ENCODE measurements at regions not wholly inside any gene's neighbourhood (a gene's known extent, or its start where the extent isn't known, plus 50 kb on each side); places are given as distances from the start of the nearest gene placed in this dataset.
"Not testable (repeated sequence)": the region's sequence is repeated elsewhere in the genome, so short reads cannot be mapped to it uniquely, and the experiment has no call there.

GRCh38 chr2:111365986-111366640 is 245.4 kb downstream of the BCL2L11 start:
- not testable (repeated sequence) for DNase-seq (ENCODE audit: low spot score)

GRCh38 chr2:111366641-111367029 is 245.9 kb downstream of the BCL2L11 start:
- not testable (repeated sequence) for DNase-seq (ENCODE audit: low spot score)

DNA sequence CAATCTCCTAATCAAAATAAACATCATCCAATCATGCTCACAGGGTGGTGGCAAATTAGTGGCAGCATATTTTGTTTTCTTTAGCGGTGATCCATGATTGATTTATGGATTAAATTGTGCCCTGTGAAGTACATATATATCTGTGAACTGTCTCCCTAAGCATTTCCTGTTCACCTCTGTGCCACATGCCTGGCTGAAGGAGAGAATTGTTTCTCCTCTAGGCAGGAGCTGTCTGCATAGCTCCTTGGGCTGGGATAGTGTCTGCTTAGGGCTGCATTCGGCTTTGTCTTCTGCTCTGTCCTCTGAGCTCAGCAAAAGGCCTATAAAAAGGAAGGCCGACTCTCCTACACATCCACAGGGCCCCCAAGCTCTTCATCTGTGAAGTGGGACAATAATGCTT is 246.4 kb downstream of the BCL2L11 start:
- not testable (repeated sequence) for DNase-seq (ENCODE audit: low spot score)

DNA sequence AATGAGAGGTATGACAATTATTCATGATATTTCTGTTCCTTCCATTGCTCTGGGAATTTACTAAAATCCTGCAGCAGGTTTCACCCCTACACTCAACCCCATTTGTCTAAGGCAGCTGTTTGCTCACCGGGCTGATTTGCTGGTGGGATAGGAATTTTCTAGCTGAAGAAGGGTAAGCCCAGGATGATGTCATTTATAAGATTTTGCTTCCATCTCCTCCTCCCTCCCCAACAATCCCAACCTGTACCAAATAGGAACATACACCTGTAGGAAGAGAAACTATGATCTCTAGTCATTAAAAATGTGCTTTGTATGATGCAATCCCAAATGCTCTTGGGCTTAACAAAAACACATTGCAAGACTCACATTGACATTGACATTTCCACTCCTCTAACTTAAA is 247.2 kb downstream of the BCL2L11 start:
- peak; percentile 11 for DNase-seq (ENCODE audit: low spot score)

DNA sequence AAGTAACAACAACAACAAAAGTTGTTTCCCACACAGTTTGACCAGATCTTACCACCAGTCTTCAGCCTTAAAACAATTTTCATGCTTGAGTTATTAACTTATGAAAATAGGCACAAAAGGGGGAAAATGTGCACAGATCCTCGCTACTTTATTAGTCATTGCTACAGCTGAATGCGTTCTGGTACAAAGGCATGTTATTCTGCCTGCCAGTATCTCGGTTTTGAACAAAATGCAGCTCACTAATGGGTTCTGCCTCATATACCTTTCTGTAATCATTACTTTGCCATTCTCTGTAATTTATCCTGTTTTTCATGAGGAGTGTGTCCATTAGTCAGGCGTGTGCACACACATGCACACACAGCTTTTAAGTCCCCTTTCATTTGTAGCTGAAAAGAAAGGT is 247.6 kb downstream of the BCL2L11 start:
- DNase-seq (ENCODE audit: low spot score): not testable (repeated sequence)

DNA sequence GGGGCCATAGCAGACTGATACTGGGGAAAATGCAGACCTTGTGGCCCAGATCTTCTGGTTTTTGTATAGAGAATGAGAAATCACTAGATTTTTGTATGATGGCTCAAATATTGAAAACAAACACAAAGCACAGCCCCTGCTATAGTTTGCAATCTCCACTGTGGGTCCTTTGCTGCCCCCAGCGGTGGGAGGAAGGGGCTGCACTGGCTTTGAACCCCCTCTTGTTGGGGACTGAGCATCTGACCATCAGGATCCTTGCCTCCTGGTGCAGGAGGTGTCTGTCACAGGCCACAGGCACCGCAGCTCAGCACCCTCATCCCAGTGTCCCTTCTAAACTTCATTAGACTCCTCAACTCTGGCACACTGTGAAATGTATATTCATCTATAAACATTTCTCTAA is 252.3 kb downstream of the BCL2L11 start:
- DNase-seq (ENCODE audit: low spot score): not testable (repeated sequence)

GRCh38 chr2:111373989-111374388 is 253.3 kb downstream of the BCL2L11 start:
- DNase-seq (ENCODE audit: low spot score): not testable (repeated sequence)

GRCh38 chr2:111374734-111375133 is 254.0 kb downstream of the BCL2L11 start:
- DNase-seq (ENCODE audit: low spot score): not testable (repeated sequence)

DNA sequence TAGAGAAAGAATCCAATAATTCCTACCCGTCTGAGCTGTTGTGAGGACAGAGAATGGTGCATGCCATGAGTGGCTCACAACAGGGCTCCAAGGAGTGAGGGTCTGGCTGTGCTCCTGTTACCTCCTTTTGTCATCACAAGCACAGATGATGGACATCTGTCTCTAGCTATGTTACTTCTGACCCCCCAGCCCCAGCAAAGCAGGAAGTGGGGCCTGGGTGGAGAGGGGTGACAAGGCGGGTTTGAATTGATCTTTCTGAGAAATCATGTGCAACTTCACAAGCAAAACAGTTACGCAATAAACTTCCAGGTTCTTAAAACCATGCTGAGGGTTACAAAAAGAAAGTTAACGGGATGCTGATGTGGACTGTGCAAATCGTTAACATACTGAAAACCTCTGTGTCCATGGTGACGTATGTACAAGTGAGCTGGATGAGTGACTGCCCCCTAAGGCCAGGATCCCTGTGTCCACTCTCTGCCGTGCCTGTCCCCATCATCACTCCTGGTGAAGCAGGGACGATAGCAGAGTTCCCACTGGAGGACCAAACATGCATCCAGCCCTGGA is 254.7 kb downstream of the BCL2L11 start:
- DNase-seq (ENCODE audit: low spot score): not testable (repeated sequence)

DNA sequence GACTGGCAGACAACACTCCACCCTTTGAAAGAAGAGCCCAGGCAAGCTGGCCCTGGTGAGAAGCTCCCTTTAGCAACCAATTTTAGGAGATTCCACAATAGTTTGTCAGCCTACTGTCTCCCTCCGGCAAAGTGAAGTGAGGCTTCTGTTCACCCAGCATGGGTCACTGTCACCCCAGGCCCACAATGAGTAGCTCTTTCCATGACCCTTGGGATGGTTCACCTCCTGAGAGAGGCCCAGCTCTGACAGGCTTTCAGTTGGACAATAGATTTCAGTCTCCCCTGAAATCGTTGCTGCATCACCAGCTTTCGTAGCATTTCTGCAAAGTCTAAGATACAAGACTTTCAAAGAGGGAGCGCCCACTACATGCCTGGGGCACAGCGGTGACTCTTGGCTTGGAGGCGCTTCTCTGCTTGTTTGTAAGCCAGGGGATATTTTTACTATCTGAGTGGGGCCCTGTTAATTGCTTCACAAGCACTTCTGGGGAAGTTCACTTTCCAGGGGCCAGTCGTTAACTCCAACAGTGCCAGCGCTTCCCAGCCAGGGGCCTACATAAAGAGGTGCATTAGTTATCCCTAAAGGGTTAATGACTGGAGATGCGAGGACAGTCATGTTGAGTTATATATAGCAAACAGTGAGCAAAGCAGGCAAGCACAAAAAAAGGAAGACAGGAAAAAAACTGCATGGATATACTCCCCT is 255.7 kb downstream of the BCL2L11 start:
- DNase-seq (ENCODE audit: low spot score): not testable (repeated sequence)

GRCh38 chr2:111376971-111377352 is 256.2 kb downstream of the BCL2L11 start:
- not testable (repeated sequence) for DNase-seq (ENCODE audit: low spot score)

DNA sequence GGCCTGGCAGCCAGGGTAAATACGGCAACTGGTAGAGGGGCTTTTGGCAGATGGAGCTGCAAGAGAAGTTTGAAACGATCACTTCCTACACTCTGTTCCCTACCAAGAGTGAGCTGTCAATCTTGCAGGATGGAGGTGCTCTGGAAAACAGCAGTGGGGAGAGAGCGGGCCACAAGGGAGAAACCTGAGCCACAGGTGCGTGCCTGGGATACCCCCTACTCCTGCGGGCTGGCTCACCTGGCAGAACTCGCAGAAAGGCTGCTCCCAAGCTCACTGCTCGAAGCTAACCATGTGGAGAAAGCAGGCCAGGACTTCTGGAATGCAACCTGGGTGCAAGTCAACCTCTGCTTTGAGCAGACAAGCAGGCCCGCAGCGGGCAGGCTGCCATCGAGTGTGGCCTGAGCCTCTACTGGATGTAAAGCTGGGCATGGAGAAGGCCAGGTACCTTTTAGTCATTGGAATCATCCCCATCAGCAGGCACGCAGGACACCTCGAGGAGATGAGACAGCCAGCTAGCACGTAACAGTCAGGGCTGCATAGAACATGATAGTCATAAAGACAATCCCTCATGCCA is 256.8 kb downstream of the BCL2L11 start:
- DNase-seq (ENCODE audit: low spot score): not testable (repeated sequence)

- not testable (repeated sequence) for DNase-seq (ENCODE audit: low spot score)
These were observed 257.6 kb downstream of the BCL2L11 start for GRCh38 chr2:111378348-111378747.

GRCh38 chr2:111380733-111381439 is 260.2 kb downstream of the BCL2L11 start:
- DNase-seq (ENCODE audit: low spot score): not testable (repeated sequence)

DNA sequence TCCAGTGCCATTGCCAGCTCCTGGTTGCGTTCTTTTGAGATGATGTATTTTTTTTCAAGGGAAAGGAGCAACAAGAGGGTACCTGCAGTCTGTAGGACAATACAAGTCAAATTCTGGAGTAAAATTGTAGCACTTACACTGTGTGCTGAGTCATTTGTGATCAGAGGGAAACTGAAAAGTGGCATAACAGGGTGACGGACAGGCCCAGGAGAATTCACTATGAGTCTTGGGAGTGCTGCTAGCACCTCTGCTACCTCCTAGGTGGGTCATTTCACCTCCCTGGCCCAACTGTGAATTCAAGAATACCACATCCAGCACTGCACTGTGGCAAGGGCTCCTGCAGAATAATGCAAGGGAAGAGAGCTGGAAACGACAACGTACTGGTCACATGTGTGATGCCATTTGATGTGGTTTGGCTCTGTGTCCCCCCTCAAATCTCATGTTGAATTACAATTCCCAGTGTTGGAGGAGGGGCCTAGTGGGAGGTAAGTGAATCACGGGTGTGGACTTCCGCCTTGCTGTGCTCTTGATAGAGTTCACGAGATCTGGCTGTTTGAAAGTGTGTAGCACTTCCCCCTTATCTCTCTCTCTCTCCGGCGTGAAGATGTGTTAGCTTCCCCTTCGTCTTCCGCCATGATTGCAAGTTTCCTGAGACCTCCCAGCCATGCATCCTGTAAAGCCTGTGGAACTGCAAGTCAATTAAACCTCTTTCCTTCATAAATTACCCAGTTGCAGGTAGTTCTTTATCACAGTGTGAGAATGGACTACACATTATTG is 261.0 kb downstream of the BCL2L11 start:
- DNase-seq (ENCODE audit: low spot score): not testable (repeated sequence)

- not testable (repeated sequence) for DNase-seq (ENCODE audit: low spot score)
These were observed 261.8 kb downstream of the BCL2L11 start for GRCh38 chr2:111382507-111382906.

- DNase-seq (ENCODE audit: low spot score): not testable (repeated sequence)
These were observed 262.6 kb downstream of the BCL2L11 start for GRCh38 chr2:111383311-111383710.

GRCh38 chr2:111385226-111385957 is 264.7 kb downstream of the BCL2L11 start:
- DNase-seq (ENCODE audit: low spot score): not testable (repeated sequence)

GRCh38 chr2:111390605-111391004 is 269.9 kb downstream of the BCL2L11 start:
- not testable (repeated sequence) for DNase-seq (ENCODE audit: low spot score)

- peak; percentile 42 for DNase-seq (ENCODE audit: low spot score)
These were observed 274.8 kb downstream of the BCL2L11 start for GRCh38 chr2:111395350-111396128.
